Astrocyte (in vitro differentiated cells and primary cell): ENCODE measurements at regions not wholly inside any gene's neighbourhood (a gene's known extent, or its start where the extent isn't known, plus 50 kb on each side); places are given as distances from the start of the nearest gene placed in this dataset.
"Not testable (repeated sequence)": the region's sequence is repeated elsewhere in the genome, so short reads cannot be mapped to it uniquely, and the experiment has no call there.

Experiments used
- DNase-seq: peaks from one replicate; pipeline ENCODE4 v3.0.0-alpha.2; 2010; ENCODE audit warnings: low read depth
- FAIRE-seq: peaks from 2 replicates; lab custom pipeline; 2011; peaks lifted over from hg19 to GRCh38; lab: Jason Lieb, UNC
- H2AFZ ChIP-seq: 2 replicates; pipeline ENCODE4 v1.6.0; 2012; ENCODE audit warnings: low read depth, low read length, inconsistent platforms
- H3K27ac ChIP-seq: 2 replicates; pipeline ENCODE4 v1.5.1; 2011; ENCODE audit warnings: low read depth, low read length, inconsistent platforms
- H3K27me3 ChIP-seq: 2 replicates; pipeline ENCODE4 v1.6.0; 2011; ENCODE audit warnings: low read length, inconsistent platforms; ENCODE audit not compliant: insufficient read depth
- H3K36me3 ChIP-seq: 2 replicates; pipeline ENCODE4 v1.5.1; 2011; ENCODE audit warnings: low read length, inconsistent platforms; ENCODE audit not compliant: insufficient read depth
- H3K4me1 ChIP-seq: 2 replicates; pipeline ENCODE4 v1.5.1; 2011; ENCODE audit warnings: low read length, inconsistent platforms; ENCODE audit not compliant: insufficient read depth
- H3K4me2 ChIP-seq: 2 replicates; pipeline ENCODE4 v1.6.0; 2012; ENCODE audit warnings: low read length, inconsistent platforms
- H3K4me3 ChIP-seq: 2 replicates; pipeline ENCODE4 v1.5.1; 2011; ENCODE audit warnings: low read depth, mild to moderate bottlenecking, low read length, inconsistent platforms; ENCODE audit not compliant: insufficient read depth
- H3K79me2 ChIP-seq: 2 replicates; pipeline ENCODE4 v1.6.0; 2012; ENCODE audit warnings: mild to moderate bottlenecking, low read length, inconsistent platforms; ENCODE audit not compliant: insufficient read depth
- H3K9ac ChIP-seq: 2 replicates; pipeline ENCODE4 v1.6.0; 2012; ENCODE audit warnings: mild to moderate bottlenecking, low read length, inconsistent platforms
- H3K9me3 ChIP-seq: 2 replicates; pipeline ENCODE4 v1.5.1; 2012; ENCODE audit warnings: low read depth, mild to moderate bottlenecking, low read length, inconsistent platforms; ENCODE audit not compliant: insufficient read depth
- H4K20me1 ChIP-seq: 2 replicates; pipeline ENCODE4 v1.6.0; 2012; ENCODE audit warnings: low read length, inconsistent platforms; ENCODE audit not compliant: insufficient read depth
- H3K27ac Mint-ChIP-seq: one replicate; pipeline ENCODE4 v1.8.0; 2021; ENCODE audit warnings: mild to moderate bottlenecking, mixed read lengths; ENCODE audit not compliant: unreplicated experiment
- H3K27me3 Mint-ChIP-seq: one replicate; pipeline ENCODE4 v1.8.0; 2021; ENCODE audit warnings: low read depth, mixed read lengths; ENCODE audit not compliant: unreplicated experiment
- H3K36me3 Mint-ChIP-seq: one replicate; pipeline ENCODE4 v1.8.0; 2021; ENCODE audit warnings: low read depth, mixed read lengths; ENCODE audit not compliant: unreplicated experiment
- H3K4me1 Mint-ChIP-seq: one replicate; pipeline ENCODE4 v1.8.0; 2021; ENCODE audit warnings: low read depth, mixed read lengths; ENCODE audit not compliant: unreplicated experiment
- H3K4me3 Mint-ChIP-seq: one replicate; pipeline ENCODE4 v1.8.0; 2021; ENCODE audit warnings: mild to moderate bottlenecking, moderate library complexity, mixed read lengths; ENCODE audit not compliant: unreplicated experiment
- H3K9me3 Mint-ChIP-seq: one replicate; pipeline ENCODE4 v1.8.0; 2021; ENCODE audit warnings: mild to moderate bottlenecking, mixed read lengths; ENCODE audit not compliant: unreplicated experiment
- EZH2 ChIP-seq: IDR thresholded peaks from 2 replicates; pipeline ENCODE4 v1.6.1; 2012; ENCODE audit warnings: mild to moderate bottlenecking, low read length, inconsistent platforms; ENCODE audit not compliant: insufficient read depth
- TF ChIP-seq, protein P1 (sequence below): IDR thresholded peaks from 2 replicates; pipeline ENCODE4 v1.5.1; 2011; ENCODE audit warnings: low read depth, mild to moderate bottlenecking, inconsistent platforms, low read length, moderate library complexity; ENCODE audit not compliant: insufficient read depth

- no peaks in the 10 kb centered on the region for H3K4me1 Mint-ChIP-seq
- Histone ChIP-seq H3K4me3 (no peak overlapping the region), H4K20me1 (no peaks in the 10 kb centered on the region), H3K79me2 (no peaks in the 10 kb centered on the region), H3K36me3 (no peaks in the 10 kb centered on the region), H3K4me2 (no peak overlapping the region), H3K4me1 (no peaks in the 10 kb centered on the region), H3K27me3 (no peaks in the 10 kb centered on the region), H3K9me3 (no peaks in the 10 kb centered on the region), H3K9ac (no peak overlapping the region), H2AFZ (no peak overlapping the region), H3K27ac (no peak overlapping the region)
- no peak overlapping the region for H3K27ac Mint-ChIP-seq
- H3K9me3 Mint-ChIP-seq = no peaks in the 10 kb centered on the region
- DNase-seq (no peak), FAIRE-seq (no peak)
- no peaks in the 10 kb centered on the region for H3K27me3 Mint-ChIP-seq
- no peaks in the 10 kb centered on the region for H3K36me3 Mint-ChIP-seq
- TF ChIP-seq, protein P1, sequence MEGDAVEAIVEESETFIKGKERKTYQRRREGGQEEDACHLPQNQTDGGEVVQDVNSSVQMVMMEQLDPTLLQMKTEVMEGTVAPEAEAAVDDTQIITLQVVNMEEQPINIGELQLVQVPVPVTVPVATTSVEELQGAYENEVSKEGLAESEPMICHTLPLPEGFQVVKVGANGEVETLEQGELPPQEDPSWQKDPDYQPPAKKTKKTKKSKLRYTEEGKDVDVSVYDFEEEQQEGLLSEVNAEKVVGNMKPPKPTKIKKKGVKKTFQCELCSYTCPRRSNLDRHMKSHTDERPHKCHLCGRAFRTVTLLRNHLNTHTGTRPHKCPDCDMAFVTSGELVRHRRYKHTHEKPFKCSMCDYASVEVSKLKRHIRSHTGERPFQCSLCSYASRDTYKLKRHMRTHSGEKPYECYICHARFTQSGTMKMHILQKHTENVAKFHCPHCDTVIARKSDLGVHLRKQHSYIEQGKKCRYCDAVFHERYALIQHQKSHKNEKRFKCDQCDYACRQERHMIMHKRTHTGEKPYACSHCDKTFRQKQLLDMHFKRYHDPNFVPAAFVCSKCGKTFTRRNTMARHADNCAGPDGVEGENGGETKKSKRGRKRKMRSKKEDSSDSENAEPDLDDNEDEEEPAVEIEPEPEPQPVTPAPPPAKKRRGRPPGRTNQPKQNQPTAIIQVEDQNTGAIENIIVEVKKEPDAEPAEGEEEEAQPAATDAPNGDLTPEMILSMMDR = no peak
- H3K4me3 Mint-ChIP-seq = no peak overlapping the region
Measured at GRCh38 chr11:49851511-49851910, 100.7 kb upstream of the OR4C13 start.

DNA sequence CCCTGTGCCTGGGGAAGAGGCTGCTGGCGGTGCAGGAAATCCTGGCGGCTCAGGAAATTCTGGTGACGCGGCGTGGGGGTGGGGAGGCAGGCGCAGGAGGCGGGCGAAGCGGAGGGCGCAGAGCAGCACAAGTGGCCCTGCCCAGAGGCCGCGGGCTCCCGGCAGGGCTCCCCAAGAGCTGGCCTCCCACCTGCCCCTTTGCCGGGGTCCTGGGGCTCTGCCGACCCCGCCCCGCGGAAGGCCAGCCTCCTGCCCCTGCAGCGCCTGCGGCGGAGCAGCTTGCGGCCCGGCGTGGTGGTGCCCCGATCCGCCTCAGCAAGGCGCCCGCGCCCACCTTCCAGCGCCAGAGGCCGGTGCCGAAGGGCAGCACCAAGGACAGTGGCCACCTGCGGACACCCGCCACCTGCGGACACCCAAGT, 100.2 kb upstream of the OR4C13 start:
- Histone ChIP-seq H3K36me3 (no peaks in the 10 kb centered on the region), H3K9me3 (no peaks in the 10 kb centered on the region), H3K27ac (no peak overlapping the region), H3K4me2 (no peak overlapping the region), H3K9ac (no peak overlapping the region), H3K79me2 (no peaks in the 10 kb centered on the region), H4K20me1 (no peaks in the 10 kb centered on the region), H3K4me3 (no peak overlapping the region), H2AFZ (no peak overlapping the region), H3K27me3 (no peaks in the 10 kb centered on the region), H3K4me1 (no peaks in the 10 kb centered on the region)
- H3K4me3 Mint-ChIP-seq = no peak overlapping the region
- DNase-seq = no peak
- H3K36me3 Mint-ChIP-seq = no peaks in the 10 kb centered on the region
- H3K27ac Mint-ChIP-seq = no peak overlapping the region
- no peaks in the 10 kb centered on the region for H3K9me3 Mint-ChIP-seq
- TF ChIP-seq, protein P1 = no peak
- TF ChIP-seq EZH2 = no peak
- H3K4me1 Mint-ChIP-seq = no peaks in the 10 kb centered on the region
- no peaks in the 10 kb centered on the region for H3K27me3 Mint-ChIP-seq
- FAIRE-seq = no peak

- DNase-seq, H3K27me3 Mint-ChIP-seq, H3K4me3 Mint-ChIP-seq, H3K9ac ChIP-seq, H3K27ac Mint-ChIP-seq, H3K27ac ChIP-seq, H3K36me3 ChIP-seq, H3K4me1 ChIP-seq, H3K4me3 ChIP-seq, H2AFZ ChIP-seq, H3K4me2 ChIP-seq, H4K20me1 ChIP-seq, H3K27me3 ChIP-seq, FAIRE-seq, H3K9me3 Mint-ChIP-seq, H3K79me2 ChIP-seq, H3K9me3 ChIP-seq, H3K4me1 Mint-ChIP-seq, H3K36me3 Mint-ChIP-seq: not testable (repeated sequence)
Measured at GRCh38 chr11:49888875-49889274, 63.3 kb upstream of the OR4C13 start.

DNA sequence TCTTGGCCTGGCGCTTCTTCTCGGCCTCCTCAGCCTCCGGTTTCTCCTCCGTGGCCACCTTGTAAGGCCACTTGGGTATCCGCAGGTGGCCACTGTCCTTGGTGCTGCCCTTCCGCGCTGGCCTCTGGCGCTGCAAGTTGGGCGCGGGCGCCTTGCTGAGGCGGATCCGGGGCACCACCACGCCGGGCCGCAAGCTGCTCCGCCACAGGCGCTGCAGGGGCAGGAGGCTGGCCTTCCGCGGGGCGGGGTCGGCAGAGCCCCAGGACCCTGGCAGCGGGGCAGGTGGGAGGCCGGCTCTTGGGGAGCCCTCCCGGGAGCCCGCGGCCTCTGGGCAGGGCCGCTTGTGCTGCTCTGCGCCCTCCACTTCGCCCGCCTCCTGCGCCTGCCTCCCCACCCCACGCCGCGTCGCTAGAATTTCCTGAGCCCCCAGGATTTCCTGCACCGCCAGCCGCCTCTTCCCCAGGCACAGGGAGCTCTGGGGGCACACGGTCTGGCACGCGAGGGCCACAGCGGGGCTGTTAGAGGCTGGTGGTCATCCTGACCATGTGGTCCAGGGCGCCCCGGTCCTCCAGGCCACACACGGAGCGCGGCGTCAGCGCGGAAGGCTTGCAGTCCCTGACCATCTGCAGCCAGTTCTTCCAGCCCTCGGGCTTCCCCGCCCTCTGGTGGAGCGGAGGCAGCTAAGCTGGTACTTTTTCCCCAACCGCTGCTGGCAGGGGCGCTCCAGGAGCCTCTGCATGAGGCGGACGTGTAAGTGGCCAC, 60.1 kb upstream of the OR4C13 start:
- H3K9me3 Mint-ChIP-seq, H2AFZ ChIP-seq, H4K20me1 ChIP-seq, H3K36me3 Mint-ChIP-seq, H3K27me3 Mint-ChIP-seq, H3K4me1 ChIP-seq, H3K4me2 ChIP-seq, H3K27ac ChIP-seq, H3K9ac ChIP-seq, H3K27ac Mint-ChIP-seq, H3K27me3 ChIP-seq, DNase-seq, H3K4me3 Mint-ChIP-seq, H3K79me2 ChIP-seq, H3K4me3 ChIP-seq, FAIRE-seq, H3K9me3 ChIP-seq, H3K36me3 ChIP-seq, H3K4me1 Mint-ChIP-seq: not testable (repeated sequence)

GRCh38 chr11:49893442-49893841, 58.7 kb upstream of the OR4C13 start:
- DNase-seq, H3K27ac ChIP-seq, H3K4me2 ChIP-seq, H3K4me1 ChIP-seq, H3K27me3 Mint-ChIP-seq, H3K4me3 Mint-ChIP-seq, H3K27me3 ChIP-seq, H3K4me3 ChIP-seq, H4K20me1 ChIP-seq, H3K27ac Mint-ChIP-seq, H3K79me2 ChIP-seq, H3K36me3 Mint-ChIP-seq, H3K4me1 Mint-ChIP-seq, FAIRE-seq, H3K9me3 Mint-ChIP-seq, H2AFZ ChIP-seq, H3K36me3 ChIP-seq, H3K9ac ChIP-seq, H3K9me3 ChIP-seq: not testable (repeated sequence)
